ENCODE measurements at regions not wholly inside any gene's neighbourhood (a gene's known extent, or its start where the extent isn't known, plus 50 kb on each side); places are given as distances from the start of the nearest gene placed in this dataset.

- ChIA-PET POLR2A (ENCODE audit: low non-redundant PET) (no interaction called here), CTCF (no interaction called here)
- TF ChIP-seq, protein P1, sequence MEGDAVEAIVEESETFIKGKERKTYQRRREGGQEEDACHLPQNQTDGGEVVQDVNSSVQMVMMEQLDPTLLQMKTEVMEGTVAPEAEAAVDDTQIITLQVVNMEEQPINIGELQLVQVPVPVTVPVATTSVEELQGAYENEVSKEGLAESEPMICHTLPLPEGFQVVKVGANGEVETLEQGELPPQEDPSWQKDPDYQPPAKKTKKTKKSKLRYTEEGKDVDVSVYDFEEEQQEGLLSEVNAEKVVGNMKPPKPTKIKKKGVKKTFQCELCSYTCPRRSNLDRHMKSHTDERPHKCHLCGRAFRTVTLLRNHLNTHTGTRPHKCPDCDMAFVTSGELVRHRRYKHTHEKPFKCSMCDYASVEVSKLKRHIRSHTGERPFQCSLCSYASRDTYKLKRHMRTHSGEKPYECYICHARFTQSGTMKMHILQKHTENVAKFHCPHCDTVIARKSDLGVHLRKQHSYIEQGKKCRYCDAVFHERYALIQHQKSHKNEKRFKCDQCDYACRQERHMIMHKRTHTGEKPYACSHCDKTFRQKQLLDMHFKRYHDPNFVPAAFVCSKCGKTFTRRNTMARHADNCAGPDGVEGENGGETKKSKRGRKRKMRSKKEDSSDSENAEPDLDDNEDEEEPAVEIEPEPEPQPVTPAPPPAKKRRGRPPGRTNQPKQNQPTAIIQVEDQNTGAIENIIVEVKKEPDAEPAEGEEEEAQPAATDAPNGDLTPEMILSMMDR (conservative IDR thresholded peaks at IDR 0.05; ENCODE audit: low read depth, low read length), result no peak
- no peak for TF ChIP-seq EZH2 (IDR thresholded peaks at IDR 0.05; ENCODE audit: borderline replicate concordance, low read depth, low read length, poor library complexity, severe bottlenecking)
- H3K36me3 ChIP-seq (ENCODE audit: insufficient read depth, low read length, poor library complexity, severe bottlenecking), result no peaks in the 10 kb centered on the region
- H3K4me3 ChIP-seq (ENCODE audit: low read depth, low read length, poor library complexity, severe bottlenecking), result no peak overlapping the region
- no peaks in the 10 kb centered on the region for H3K4me1 ChIP-seq (ENCODE audit: insufficient read depth, low read length, poor library complexity, severe bottlenecking)
- BruUV-seq (replicated peaks), result no TSS peak
- DNase-seq (ENCODE audit: low spot score), result no peak
- no peak overlapping the region for H3K27ac ChIP-seq (ENCODE audit: low read depth, low read length, poor library complexity, severe bottlenecking)
- no peaks in the 10 kb centered on the region for H3K9me3 ChIP-seq (ENCODE audit: low read depth, low read length, poor library complexity, severe bottlenecking)
- peaks cover 15% of the 10 kb centered on the region for H3K27me3 ChIP-seq (replicated peaks; ENCODE audit: insufficient read depth, low read depth, low read length, poor library complexity)
- intact Hi-C loops (cut with micrococcal nuclease; ENCODE audit: unreplicated experiment), result no loop called here
These were observed 148.4 kb upstream of the RNF32 start for GRCh38 chr7:156492170-156492569.

DNA sequence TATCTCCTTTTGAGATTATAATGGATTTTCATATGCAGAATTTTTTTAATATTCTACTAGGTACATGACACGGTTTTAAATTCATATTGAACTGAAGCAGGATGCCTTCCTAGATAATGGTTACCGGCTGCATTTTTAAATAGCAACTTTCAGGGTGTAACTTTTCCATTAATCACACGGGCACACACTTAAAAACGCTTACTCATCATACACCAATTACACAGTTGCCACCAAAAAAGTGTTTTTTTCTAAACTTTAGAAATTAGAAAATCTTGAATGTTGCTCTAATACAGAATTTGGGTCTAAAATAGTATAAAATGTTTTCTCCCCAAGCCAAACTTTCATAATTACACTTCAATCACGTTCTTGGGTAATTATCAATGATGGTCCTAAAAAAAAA lies 149.1 kb upstream of the RNF32 start:
- BruUV-seq (replicated peaks), result no TSS peak
- intact Hi-C loops (cut with micrococcal nuclease; ENCODE audit: unreplicated experiment), result no loop called here
- no peak for TF ChIP-seq EZH2 (IDR thresholded peaks at IDR 0.05; ENCODE audit: borderline replicate concordance, low read depth, low read length, poor library complexity, severe bottlenecking)
- TF ChIP-seq, protein P1 (conservative IDR thresholded peaks at IDR 0.05; ENCODE audit: low read depth, low read length), result no peak

GRCh38 chr7:156490021-156490800 lies 150.4 kb upstream of the RNF32 start:
- intact Hi-C loops (cut with micrococcal nuclease; ENCODE audit: unreplicated experiment), result no loop called here
- ChIA-PET CTCF (no interaction called here), POLR2A (ENCODE audit: low non-redundant PET) (no interaction called here)
- no peak overlapping the region for H3K4me3 ChIP-seq (ENCODE audit: low read depth, low read length, poor library complexity, severe bottlenecking)
- TF ChIP-seq, protein P1 (conservative IDR thresholded peaks at IDR 0.05; ENCODE audit: low read depth, low read length), result no peak
- TF ChIP-seq EZH2 (IDR thresholded peaks at IDR 0.05; ENCODE audit: borderline replicate concordance, low read depth, low read length, poor library complexity, severe bottlenecking), result no peak
- H3K4me1 ChIP-seq (ENCODE audit: insufficient read depth, low read length, poor library complexity, severe bottlenecking), result no peaks in the 10 kb centered on the region
- H3K36me3 ChIP-seq (ENCODE audit: insufficient read depth, low read length, poor library complexity, severe bottlenecking), result no peaks in the 10 kb centered on the region
- no TSS peak for BruUV-seq (replicated peaks)
- H3K9me3 ChIP-seq (ENCODE audit: low read depth, low read length, poor library complexity, severe bottlenecking), result no peaks in the 10 kb centered on the region
- no peak overlapping the region for H3K27ac ChIP-seq (ENCODE audit: low read depth, low read length, poor library complexity, severe bottlenecking)
- peaks cover 15% of the 10 kb centered on the region for H3K27me3 ChIP-seq (replicated peaks; ENCODE audit: insufficient read depth, low read depth, low read length, poor library complexity)
- no peak for DNase-seq (ENCODE audit: low spot score)

More for the DNA sequence above, 149.1 kb upstream of the RNF32 start:
- Histone ChIP-seq H3K27ac (ENCODE audit: low read depth, low read length, poor library complexity, severe bottlenecking) (no peak overlapping the region), H3K36me3 (ENCODE audit: insufficient read depth, low read length, poor library complexity, severe bottlenecking) (no peaks in the 10 kb centered on the region), H3K27me3 (replicated peaks; ENCODE audit: insufficient read depth, low read depth, low read length, poor library complexity) (peaks cover 15% of the 10 kb centered on the region), H3K4me3 (ENCODE audit: low read depth, low read length, poor library complexity, severe bottlenecking) (no peak overlapping the region), H3K9me3 (ENCODE audit: low read depth, low read length, poor library complexity, severe bottlenecking) (no peaks in the 10 kb centered on the region), H3K4me1 (ENCODE audit: insufficient read depth, low read length, poor library complexity, severe bottlenecking) (no peaks in the 10 kb centered on the region)
- CTCF ChIA-PET, result no interaction called here
- POLR2A ChIA-PET (ENCODE audit: low non-redundant PET), result no interaction called here
- DNase-seq (ENCODE audit: low spot score), result no peak
